ENCODE measurements at regions not wholly inside any gene's neighbourhood (a gene's known extent, or its start where the extent isn't known, plus 50 kb on each side); places are given as distances from the start of the nearest gene placed in this dataset.

DNA sequence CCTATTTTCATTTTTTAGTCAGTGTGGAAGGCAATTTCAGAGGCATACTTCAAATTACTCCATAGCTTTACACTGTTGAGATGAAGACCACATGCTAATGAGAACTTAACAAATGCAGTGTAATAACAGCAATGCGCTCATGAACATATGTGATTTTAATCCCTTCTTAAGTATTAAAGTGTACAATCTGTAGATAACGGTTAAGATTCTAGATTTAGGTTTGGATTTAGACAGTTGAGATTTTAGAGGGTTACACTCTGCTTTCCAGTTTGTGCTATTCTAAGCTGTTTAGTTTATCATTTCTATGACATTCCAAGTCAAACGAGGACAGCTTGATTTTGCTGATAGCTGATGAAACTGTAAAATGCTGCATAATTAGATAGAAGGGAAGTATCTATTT, 257.8 kb upstream of the CHRM3 start:
- DNase-seq (ENCODE audit: extremely low read depth in 1 of 4, low spot score in 3 of 4): no peak
- Histone ChIP-seq H3K27me3 (ENCODE audit: control insufficient read depth in 2 of 2, insufficient read depth in 2 of 2, low read length in 2 of 2) (no peaks in the 10 kb centered on the region), H3K79me2 (ENCODE audit: control insufficient read depth, insufficient read depth, low read length) (no peaks in the 10 kb centered on the region), H2AFZ (ENCODE audit: low read depth, low read length) (no peak overlapping the region), H3K4me3 (no peak overlapping the region), H3K36me3 (ENCODE audit: control insufficient read depth, insufficient read depth, low read length) (no peaks in the 10 kb centered on the region), H3K9ac (ENCODE audit: insufficient read depth in 1 of 2, low read depth in 2 of 2, low read length in 2 of 2) (no peak overlapping the region), H3K9me3 (replicated peaks; ENCODE audit: control insufficient read depth, insufficient read depth, low read depth, low read length) (no peaks in the 10 kb centered on the region; the same call in 1 of the 2 replicates), H3K4me1 (replicated peaks in 1 of 2; ENCODE audit: control insufficient read depth in 2 of 2, insufficient read depth in 2 of 2, low read length in 2 of 2) (no peaks in the 10 kb centered on the region), H3K9me1 (ENCODE audit: control insufficient read depth, insufficient read depth, low read length) (no peaks in the 10 kb centered on the region), H4K20me1 (replicated peaks; ENCODE audit: control insufficient read depth, insufficient read depth, low read length) (no peaks in the 10 kb centered on the region), H3K27ac (ENCODE audit: extremely low read depth, low read depth, low read length) (no peak overlapping the region), H3K4me2 (ENCODE audit: insufficient read depth, low read length) (no peak overlapping the region)
- TF ChIP-seq SREBF2 (CRISPR knock-in tag; IDR thresholded peaks at IDR 0.05) (no peak), LCOR (CRISPR knock-in tag; IDR thresholded peaks at IDR 0.05) (no peak), CREB3 (tag; conservative IDR thresholded peaks at IDR 0.05; ENCODE audit: low read depth) (no peak), DPF2 (IDR thresholded peaks at IDR 0.05) (no peak), ZNF551 (CRISPR knock-in tag; IDR thresholded peaks at IDR 0.05) (no peak), ATF7 (IDR thresholded peaks at IDR 0.05) (no peak)
- TF ChIP-seq, protein P1, sequence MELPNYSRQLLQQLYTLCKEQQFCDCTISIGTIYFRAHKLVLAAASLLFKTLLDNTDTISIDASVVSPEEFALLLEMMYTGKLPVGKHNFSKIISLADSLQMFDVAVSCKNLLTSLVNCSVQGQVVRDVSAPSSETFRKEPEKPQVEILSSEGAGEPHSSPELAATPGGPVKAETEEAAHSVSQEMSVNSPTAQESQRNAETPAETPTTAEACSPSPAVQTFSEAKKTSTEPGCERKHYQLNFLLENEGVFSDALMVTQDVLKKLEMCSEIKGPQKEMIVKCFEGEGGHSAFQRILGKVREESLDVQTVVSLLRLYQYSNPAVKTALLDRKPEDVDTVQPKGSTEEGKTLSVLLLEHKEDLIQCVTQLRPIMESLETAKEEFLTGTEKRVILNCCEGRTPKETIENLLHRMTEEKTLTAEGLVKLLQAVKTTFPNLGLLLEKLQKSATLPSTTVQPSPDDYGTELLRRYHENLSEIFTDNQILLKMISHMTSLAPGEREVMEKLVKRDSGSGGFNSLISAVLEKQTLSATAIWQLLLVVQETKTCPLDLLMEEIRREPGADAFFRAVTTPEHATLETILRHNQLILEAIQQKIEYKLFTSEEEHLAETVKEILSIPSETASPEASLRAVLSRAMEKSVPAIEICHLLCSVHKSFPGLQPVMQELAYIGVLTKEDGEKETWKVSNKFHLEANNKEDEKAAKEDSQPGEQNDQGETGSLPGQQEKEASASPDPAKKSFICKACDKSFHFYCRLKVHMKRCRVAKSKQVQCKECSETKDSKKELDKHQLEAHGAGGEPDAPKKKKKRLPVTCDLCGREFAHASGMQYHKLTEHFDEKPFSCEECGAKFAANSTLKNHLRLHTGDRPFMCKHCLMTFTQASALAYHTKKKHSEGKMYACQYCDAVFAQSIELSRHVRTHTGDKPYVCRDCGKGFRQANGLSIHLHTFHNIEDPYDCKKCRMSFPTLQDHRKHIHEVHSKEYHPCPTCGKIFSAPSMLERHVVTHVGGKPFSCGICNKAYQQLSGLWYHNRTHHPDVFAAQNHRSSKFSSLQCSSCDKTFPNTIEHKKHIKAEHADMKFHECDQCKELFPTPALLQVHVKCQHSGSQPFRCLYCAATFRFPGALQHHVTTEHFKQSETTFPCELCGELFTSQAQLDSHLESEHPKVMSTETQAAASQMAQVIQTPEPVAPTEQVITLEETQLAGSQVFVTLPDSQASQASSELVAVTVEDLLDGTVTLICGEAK (IDR thresholded peaks at IDR 0.05): no peak
- TF ChIP-seq, protein P1 (CRISPR knock-in tag; IDR thresholded peaks at IDR 0.05): no peak
- in situ Hi-C loops (cut with MboI): no loop called here
- WGBS (ENCODE audit: insufficient coverage, low coverage, missing lambda C conversion rate): 2% methylated on average over 3 of the region's 3 CpGs
- ChIA-PET POLR2A (no interaction called here), CTCF (ENCODE audit: low intra/inter-chr PET ratio) (no interaction called here)
- ATAC-seq: no peak
- no peak for FAIRE-seq
- BruUV-seq (replicated peaks): no TSS peak
- intact Hi-C loops (cut with micrococcal nuclease): no loop called here

All from K562 (cell line).